ENCODE measurements at regions not wholly inside any gene's neighbourhood (a gene's known extent, or its start where the extent isn't known, plus 50 kb on each side); places are given as distances from the start of the nearest gene placed in this dataset.

GRCh38 chr9:14466828-14467227 lies 152.9 kb upstream of the NFIB start:
- DNase-seq: no peak

GRCh38 chr9:14466429-14466818 lies 152.5 kb upstream of the NFIB start:
- DNase-seq: no peak

GRCh38 chr9:14462950-14463349 lies 149.0 kb upstream of the NFIB start:
- DNase-seq: no peak

- no peak for DNase-seq
These were observed 141.3 kb upstream of the NFIB start for GRCh38 chr9:14455243-14455642.

- DNase-seq: no peak
These were observed 139.3 kb upstream of the NFIB start for GRCh38 chr9:14453286-14453685.

- DNase-seq: no peak
These were observed 138.6 kb upstream of the NFIB start for GRCh38 chr9:14452539-14452938.

GRCh38 chr9:14451949-14452348 lies 138.0 kb upstream of the NFIB start:
- DNase-seq: no peak

- no peak for DNase-seq
These were observed 133.2 kb upstream of the NFIB start for GRCh38 chr9:14447103-14447502.

GRCh38 chr9:14445946-14446345 lies 132.0 kb upstream of the NFIB start:
- no peak for DNase-seq

- DNase-seq: no peak
These were observed 129.0 kb upstream of the NFIB start for GRCh38 chr9:14442956-14443355.

- DNase-seq: no peak
These were observed 128.2 kb upstream of the NFIB start for GRCh38 chr9:14441976-14442651.

- DNase-seq: no peak
These were observed 127.2 kb upstream of the NFIB start for GRCh38 chr9:14441115-14441514.

GRCh38 chr9:14440062-14440461 lies 126.1 kb upstream of the NFIB start:
- no peak for DNase-seq

GRCh38 chr9:14439555-14439954 lies 125.6 kb upstream of the NFIB start:
- DNase-seq: no peak

- DNase-seq: no peak
These were observed 124.5 kb upstream of the NFIB start for GRCh38 chr9:14438232-14439021.

- DNase-seq: no peak
These were observed 123.7 kb upstream of the NFIB start for GRCh38 chr9:14437354-14438231.

- no peak for DNase-seq
These were observed 121.9 kb upstream of the NFIB start for GRCh38 chr9:14435871-14436270.

- DNase-seq: no peak
These were observed 121.2 kb upstream of the NFIB start for GRCh38 chr9:14434971-14435718.

- DNase-seq: no peak
These were observed 120.2 kb upstream of the NFIB start for GRCh38 chr9:14434158-14434504.

- no peak for DNase-seq
These were observed 119.6 kb upstream of the NFIB start for GRCh38 chr9:14433351-14434157.

- no peak for DNase-seq
These were observed 118.9 kb upstream of the NFIB start for GRCh38 chr9:14432666-14433350.
